Activated CD4-positive, alpha-beta T cell treated with anti-CD3 and anti-CD28 coated beads for 36 hours (primary cell): ENCODE measurements at regions not wholly inside any gene's neighbourhood (a gene's known extent, or its start where the extent isn't known, plus 50 kb on each side); places are given as distances from the start of the nearest gene placed in this dataset.

ENCODE experiments used
- ATAC-seq: fragments of 200-7000 bp; cut with Tn5 transposase; one replicate; pipeline ENCODE4 v1.10.0; 2021; ENCODE audit warnings: mild to moderate bottlenecking, moderate library complexity
- CTCF ChIA-PET: fragments of 350-600 bp; sonication (Branson Sonifier 250); formaldehyde crosslinking; loops from one replicate; lab custom pipeline; 2021; ENCODE audit warnings: antibody characterized with exemption; lab: Charles Lee
- POLR2A ChIA-PET: fragments of 350-600 bp; sonication (Branson Sonifier 250); formaldehyde crosslinking; loops from one replicate; lab custom pipeline; 2021; ENCODE audit warnings: antibody characterized with exemption, inconsistent platforms; lab: Charles Lee
- DNase-seq: peaks from one replicate; pipeline ENCODE4 v3.0.0-alpha.2; 2020
- H3K27ac Mint-ChIP-seq: one replicate; pipeline ENCODE4 v1.8.0; 2021; ENCODE audit warnings: mixed read lengths
- H3K27me3 Mint-ChIP-seq: one replicate; pipeline ENCODE4 v1.8.0; 2021; ENCODE audit warnings: mixed read lengths
- H3K36me3 Mint-ChIP-seq: one replicate; pipeline ENCODE4 v1.8.0; 2021; ENCODE audit warnings: low read depth, mixed read lengths
- H3K4me1 Mint-ChIP-seq: one replicate; pipeline ENCODE4 v1.8.0; 2021; ENCODE audit warnings: mixed read lengths
- H3K4me3 Mint-ChIP-seq: one replicate; pipeline ENCODE4 v1.8.0; 2021; ENCODE audit warnings: mild to moderate bottlenecking, moderate library complexity, mixed read lengths
- H3K9me3 Mint-ChIP-seq: one replicate; pipeline ENCODE4 v1.8.0; 2021; ENCODE audit warnings: low read depth, mixed read lengths
- intact Hi-C, 2 experiments: fragments of 100-400 bp; cut with DNase I in 1 of 2; cut with micrococcal nuclease in 1 of 2; formaldehyde crosslinking; loops; one replicate each; pipeline versions ENCODE4 v1.14.2 to v1.15.1; 2022 to 2024; cut with DNase I, micrococcal nuclease

- no peaks in the 10 kb centered on the region for H3K4me1 Mint-ChIP-seq
- no peak for ATAC-seq
- POLR2A ChIA-PET, result no interaction called here
Observed at GRCh38 chr2:226600802-226601201, 198.8 kb downstream of the IRS1 start.

GRCh38 chr2:226600184-226600583 is 199.4 kb downstream of the IRS1 start:
- DNase-seq (no peak), ATAC-seq (no peak)
- Mint-ChIP-seq H3K36me3 (no peaks in the 10 kb centered on the region), H3K9me3 (no peaks in the 10 kb centered on the region), H3K27ac (no peak overlapping the region), H3K4me3 (no peak overlapping the region), H3K27me3 (peaks cover 21% of the 10 kb centered on the region), H3K4me1 (no peaks in the 10 kb centered on the region)
- POLR2A ChIA-PET, result no interaction called here
- CTCF ChIA-PET, result interaction anchor here (0.7 to 1.4 kb wide), 2 partner anchors 40 to 247 kb away, joined by 3 read pairs; no protein-coding TSS in a partner anchor
- intact Hi-C loops, result no loop called here

More at GRCh38 chr2:226600802-226601201, 198.8 kb downstream of the IRS1 start:
- H3K27ac Mint-ChIP-seq, result no peak overlapping the region
- CTCF ChIA-PET, result interaction anchor here (1.4 kb wide), 1 partner anchor 39 kb away, joined by 3 read pairs; no protein-coding TSS in a partner anchor
- DNase-seq, result no peak
- intact Hi-C loops, result no loop called here
- no peak overlapping the region for H3K4me3 Mint-ChIP-seq
- no peaks in the 10 kb centered on the region for H3K36me3 Mint-ChIP-seq
- no peaks in the 10 kb centered on the region for H3K9me3 Mint-ChIP-seq
- peaks cover 18% of the 10 kb centered on the region for H3K27me3 Mint-ChIP-seq

DNA sequence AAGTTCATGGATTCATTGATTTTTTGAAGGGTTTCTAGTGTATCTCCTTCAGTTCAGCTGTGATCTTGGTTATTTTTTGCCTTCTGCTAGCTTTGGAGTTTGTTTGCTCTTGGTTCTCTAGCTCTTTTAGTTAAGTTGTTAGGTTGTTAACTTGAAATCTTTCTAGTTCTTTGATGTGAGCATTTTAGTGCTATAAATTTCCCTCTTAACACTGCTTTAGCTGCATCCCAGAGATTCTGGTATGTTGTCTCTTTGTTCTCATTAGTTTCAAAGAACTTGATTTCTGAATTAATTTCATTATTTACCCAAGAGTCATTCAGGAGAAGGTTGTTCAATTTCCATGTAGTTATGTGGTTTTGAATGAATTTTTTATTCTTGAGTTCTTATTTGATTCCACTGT is 210.6 kb downstream of the IRS1 start:
- H3K9me3 Mint-ChIP-seq, result no peaks in the 10 kb centered on the region
- ATAC-seq (no peak), DNase-seq (no peak)
- H3K4me3 Mint-ChIP-seq, result no peak overlapping the region
- ChIA-PET POLR2A (no interaction called here), CTCF (no interaction called here)
- no peaks in the 10 kb centered on the region for H3K36me3 Mint-ChIP-seq
- H3K27me3 Mint-ChIP-seq, result peaks cover 9% of the 10 kb centered on the region
- no peaks in the 10 kb centered on the region for H3K4me1 Mint-ChIP-seq
- no peak overlapping the region for H3K27ac Mint-ChIP-seq
- intact Hi-C loops, result no loop called here

DNA sequence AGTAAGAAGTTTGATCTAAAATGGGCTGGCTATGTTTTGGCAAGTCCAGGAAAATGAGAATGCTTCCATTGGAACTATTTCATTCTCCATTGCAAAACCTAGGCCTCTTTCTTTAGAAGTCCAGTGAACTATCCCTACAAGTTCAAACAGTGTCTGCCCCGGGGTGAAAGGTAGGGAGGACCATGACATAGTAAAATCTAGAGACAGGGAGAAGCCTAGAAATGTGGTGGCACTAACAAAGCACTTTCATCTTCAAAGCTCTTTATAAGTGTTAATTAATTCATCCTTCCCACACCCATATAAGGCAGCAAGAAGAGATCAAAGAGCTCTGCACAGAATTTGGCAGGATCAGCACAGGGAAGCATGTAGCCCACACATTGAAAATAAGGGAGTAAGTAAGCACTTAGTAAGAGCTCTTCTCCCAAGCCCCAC is 214.5 kb downstream of the IRS1 start:
- ChIA-PET POLR2A (no interaction called here), CTCF (no interaction called here)
- Mint-ChIP-seq H3K9me3 (no peaks in the 10 kb centered on the region), H3K4me1 (no peaks in the 10 kb centered on the region), H3K36me3 (no peaks in the 10 kb centered on the region), H3K27ac (no peak overlapping the region), H3K4me3 (no peak overlapping the region), H3K27me3 (peaks cover 16% of the 10 kb centered on the region)
- intact Hi-C loops, result no loop called here
- DNase-seq (no peak), ATAC-seq (no peak)

DNA sequence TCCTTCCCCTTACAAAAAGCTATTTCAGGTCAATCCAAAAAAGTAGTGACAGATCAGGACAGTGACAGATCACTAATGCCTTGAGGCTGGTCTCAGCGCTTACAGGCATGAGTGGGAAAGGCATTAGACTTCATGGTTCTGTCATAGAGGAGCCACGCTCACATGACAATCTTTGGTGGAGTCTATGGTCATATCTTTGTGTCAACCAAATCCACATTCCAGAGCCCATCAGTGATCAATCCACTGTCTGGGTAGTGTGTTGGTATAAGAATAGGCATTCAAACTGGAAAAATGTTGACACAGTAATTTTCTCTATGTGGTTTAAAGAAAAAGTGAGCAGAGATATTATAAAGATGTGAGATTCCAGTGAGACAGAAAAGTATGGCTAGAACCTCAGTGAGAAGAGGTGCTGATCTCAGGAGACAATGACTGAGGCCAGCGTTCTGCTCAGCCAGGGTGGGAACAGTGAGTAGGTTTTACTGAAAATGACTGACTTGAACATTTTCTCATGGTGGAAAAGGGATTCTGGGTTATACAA is 215.0 kb downstream of the IRS1 start:
- Mint-ChIP-seq H3K36me3 (no peaks in the 10 kb centered on the region), H3K4me1 (no peaks in the 10 kb centered on the region), H3K27me3 (peaks cover 16% of the 10 kb centered on the region), H3K4me3 (no peak overlapping the region), H3K27ac (no peak overlapping the region), H3K9me3 (no peaks in the 10 kb centered on the region)
- CTCF ChIA-PET, result no interaction called here
- intact Hi-C loops, result no loop called here
- no peak for DNase-seq
- ATAC-seq, result no peak
- POLR2A ChIA-PET, result no interaction called here

- DNase-seq (no peak), ATAC-seq (no peak)
- intact Hi-C loops, result no loop called here
- H3K4me3 Mint-ChIP-seq, result no peak overlapping the region
- H3K27ac Mint-ChIP-seq, result no peak overlapping the region
- H3K4me1 Mint-ChIP-seq, result no peaks in the 10 kb centered on the region
- ChIA-PET CTCF (no interaction called here), POLR2A (no interaction called here)
- peaks cover 16% of the 10 kb centered on the region for H3K27me3 Mint-ChIP-seq
- H3K36me3 Mint-ChIP-seq, result no peaks in the 10 kb centered on the region
- H3K9me3 Mint-ChIP-seq, result no peaks in the 10 kb centered on the region
Observed at GRCh38 chr2:226583715-226584114, 215.9 kb downstream of the IRS1 start.

DNA sequence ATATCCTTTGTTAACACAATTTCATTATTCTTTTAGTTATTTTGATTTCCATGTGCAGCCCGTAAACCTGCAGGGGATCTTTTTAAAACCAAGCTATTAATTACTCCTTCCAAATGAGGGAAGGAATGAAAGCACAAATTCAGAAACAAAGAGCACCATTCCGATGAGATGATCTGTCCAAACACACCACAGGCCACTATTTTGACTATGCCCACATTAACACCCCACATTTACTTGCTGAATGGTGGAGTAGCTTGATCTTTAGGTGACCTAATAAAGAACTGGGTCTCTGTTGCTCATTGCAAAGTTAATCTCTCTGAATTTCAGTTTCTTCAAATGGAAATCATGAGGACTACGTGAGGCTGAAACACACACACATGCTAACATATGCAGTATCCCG is 218.0 kb downstream of the IRS1 start:
- no peaks in the 10 kb centered on the region for H3K4me1 Mint-ChIP-seq
- H3K27me3 Mint-ChIP-seq, result peaks cover 16% of the 10 kb centered on the region
- H3K27ac Mint-ChIP-seq, result no peak overlapping the region
- ChIA-PET POLR2A (interaction anchor here (0.6 kb wide), 1 partner anchor 368 kb away, joined by 4 read pairs; no protein-coding TSS in a partner anchor), CTCF (no interaction called here)
- DNase-seq, result no peak
- no peaks in the 10 kb centered on the region for H3K36me3 Mint-ChIP-seq
- H3K9me3 Mint-ChIP-seq, result no peaks in the 10 kb centered on the region
- intact Hi-C loops, result no loop called here
- no peak for ATAC-seq
- H3K4me3 Mint-ChIP-seq, result no peak overlapping the region

- DNase-seq (no peak), ATAC-seq (no peak)
- Mint-ChIP-seq H3K36me3 (no peaks in the 10 kb centered on the region), H3K9me3 (no peaks in the 10 kb centered on the region), H3K27me3 (peaks cover 16% of the 10 kb centered on the region), H3K4me1 (no peaks in the 10 kb centered on the region), H3K27ac (no peak overlapping the region), H3K4me3 (no peak overlapping the region)
- CTCF ChIA-PET, result no interaction called here
- intact Hi-C loops, result no loop called here
- POLR2A ChIA-PET, result no interaction called here
Observed at GRCh38 chr2:226581004-226581403, 218.6 kb downstream of the IRS1 start.

DNA sequence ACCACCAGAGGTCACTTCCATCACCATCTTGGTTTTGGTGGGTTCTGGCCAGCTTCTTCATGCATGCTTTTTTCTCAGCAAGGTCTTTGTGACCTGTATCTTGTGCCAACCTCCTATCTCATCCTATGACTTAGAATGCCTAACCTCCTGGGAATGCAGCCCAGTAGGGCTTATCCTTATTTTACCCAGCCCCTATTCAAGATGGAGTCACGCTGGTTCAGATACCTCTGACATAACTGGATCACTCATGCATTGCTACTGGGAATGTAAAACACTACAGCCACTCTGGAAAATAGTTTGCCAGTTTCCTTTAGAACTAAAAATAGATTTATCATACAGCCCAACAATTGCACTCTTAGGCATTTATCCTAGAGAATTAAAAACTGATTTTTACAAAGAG is 219.2 kb downstream of the IRS1 start:
- ChIA-PET CTCF (no interaction called here), POLR2A (no interaction called here)
- Mint-ChIP-seq H3K9me3 (no peaks in the 10 kb centered on the region), H3K27ac (no peak overlapping the region), H3K27me3 (peaks cover 16% of the 10 kb centered on the region), H3K36me3 (no peaks in the 10 kb centered on the region), H3K4me1 (no peaks in the 10 kb centered on the region), H3K4me3 (no peak overlapping the region)
- ATAC-seq (no peak), DNase-seq (no peak)
- intact Hi-C loops, result no loop called here

GRCh38 chr2:226579519-226579918 is 220.1 kb downstream of the IRS1 start:
- DNase-seq, result no peak
- Mint-ChIP-seq H3K4me1 (no peaks in the 10 kb centered on the region), H3K27ac (no peak overlapping the region), H3K9me3 (no peaks in the 10 kb centered on the region), H3K4me3 (no peak overlapping the region), H3K27me3 (peaks cover 16% of the 10 kb centered on the region), H3K36me3 (no peaks in the 10 kb centered on the region)
- intact Hi-C loops, result no loop called here
- ChIA-PET POLR2A (no interaction called here), CTCF (no interaction called here)
- no peak for ATAC-seq

DNA sequence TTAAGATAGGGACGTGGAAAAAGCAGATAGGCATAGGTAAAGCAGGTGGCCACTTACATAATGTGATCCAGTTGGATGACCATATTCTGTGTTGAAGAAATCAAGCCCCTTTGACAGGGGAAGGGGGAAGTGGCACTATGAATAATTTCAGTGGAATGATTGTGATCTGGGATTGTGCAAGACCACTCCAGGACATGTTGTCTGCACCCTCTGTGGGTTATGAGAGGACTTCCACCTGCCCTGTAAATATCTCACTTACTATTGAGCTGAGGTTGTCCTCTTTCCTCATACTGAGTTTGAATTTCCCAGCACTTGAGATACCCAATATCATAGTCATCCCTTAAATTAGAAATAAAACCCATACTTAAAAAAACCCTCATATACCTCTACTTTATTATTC is 220.7 kb downstream of the IRS1 start:
- no peak for ATAC-seq
- DNase-seq, result no peak
- no peaks in the 10 kb centered on the region for H3K36me3 Mint-ChIP-seq
- H3K4me3 Mint-ChIP-seq, result no peak overlapping the region
- intact Hi-C loops, result no loop called here
- CTCF ChIA-PET, result no interaction called here
- POLR2A ChIA-PET, result no interaction called here
- peaks cover 16% of the 10 kb centered on the region for H3K27me3 Mint-ChIP-seq
- no peak overlapping the region for H3K27ac Mint-ChIP-seq
- no peaks in the 10 kb centered on the region for H3K4me1 Mint-ChIP-seq
- no peaks in the 10 kb centered on the region for H3K9me3 Mint-ChIP-seq

GRCh38 chr2:226578373-226578772 is 221.2 kb downstream of the IRS1 start:
- no peak overlapping the region for H3K27ac Mint-ChIP-seq
- no peak for DNase-seq
- H3K27me3 Mint-ChIP-seq, result peaks cover 14% of the 10 kb centered on the region
- H3K36me3 Mint-ChIP-seq, result no peaks in the 10 kb centered on the region
- H3K9me3 Mint-ChIP-seq, result no peaks in the 10 kb centered on the region
- ChIA-PET POLR2A (no interaction called here), CTCF (no interaction called here)
- H3K4me3 Mint-ChIP-seq, result no peak overlapping the region
- no peak for ATAC-seq
- H3K4me1 Mint-ChIP-seq, result no peaks in the 10 kb centered on the region
- intact Hi-C loops, result no loop called here
